SK-N-MC (cell line): ENCODE measurements at regions not wholly inside any gene's neighbourhood (a gene's known extent, or its start where the extent isn't known, plus 50 kb on each side); places are given as distances from the start of the nearest gene placed in this dataset.

ENCODE experiments used
- EZH2 ChIP-seq: fragments of 200-600 bp; sonication (generic); IDR thresholded peaks from one replicate; pipeline ENCODE4 v1.6.1; 2017; ENCODE audit warnings: antibody characterized with exemption
- FOXP2 ChIP-seq: optimal IDR thresholded peaks from 2 replicates; pipeline ENCODE3; 2011; ENCODE audit warnings: mild to moderate bottlenecking, moderate library complexity; ENCODE audit not compliant: insufficient read depth; ENCODE audit errors: extremely low read length, control extremely low read depth
- POLR2AphosphoS5 ChIP-seq: IDR thresholded peaks from 2 replicates; pipeline ENCODE4 v1.6.1; 2012; ENCODE audit warnings: mild to moderate bottlenecking, low read depth, low read length, borderline replicate concordance

GRCh38 chr4:184890499-184890898 lies 64.7 kb upstream of the ACSL1 start:
- TF ChIP-seq POLR2AphosphoS5, result no peak
- TF ChIP-seq EZH2, result no peak
- no peak for TF ChIP-seq FOXP2
